SJSA1 (cell line): ENCODE measurements at regions not wholly inside any gene's neighbourhood (a gene's known extent, or its start where the extent isn't known, plus 50 kb on each side); places are given as distances from the start of the nearest gene placed in this dataset.
"Not testable (repeated sequence)": the region's sequence is repeated elsewhere in the genome, so short reads cannot be mapped to it uniquely, and the experiment has no call there.

ENCODE experiments used
- DNase-seq, 2 experiments: peaks; one replicate each; pipeline ENCODE4 v3.0.0-alpha.2; 2015 to 2020; ENCODE audit warnings: low spot score in 2 of 2, low read depth in 1 of 2
- H3K27ac ChIP-seq: fragments of 250-450 bp; sonication (Bioruptor Pico); 2 replicates; pipeline ENCODE4 v1.5.1; 2020; ENCODE audit warnings: mild to moderate bottlenecking, moderate library complexity
- H3K27me3 ChIP-seq: fragments of 250-450 bp; sonication (Bioruptor Pico); replicated peaks from 2 replicates; pipeline ENCODE4 v1.5.1; 2020; ENCODE audit warnings: mild to moderate bottlenecking, moderate library complexity
- H3K36me3 ChIP-seq: fragments of 250-450 bp; sonication (Bioruptor Pico); 2 replicates; pipeline ENCODE4 v1.5.1; 2020; ENCODE audit warnings: mild to moderate bottlenecking
- H3K4me1 ChIP-seq: fragments of 250-450 bp; sonication (Bioruptor Pico); replicated peaks from 2 replicates; pipeline ENCODE4 v1.6.1; 2021; ENCODE audit warnings: mild to moderate bottlenecking
- H3K4me3 ChIP-seq: fragments of 250-450 bp; sonication (Bioruptor Pico); 2 replicates; pipeline ENCODE4 v1.5.1; 2020; ENCODE audit warnings: mild to moderate bottlenecking
- H3K9me3 ChIP-seq: fragments of 250-450 bp; sonication (Bioruptor Pico); replicated peaks from 2 replicates; pipeline ENCODE4 v1.5.1; 2020; ENCODE audit warnings: mild to moderate bottlenecking

DNA sequence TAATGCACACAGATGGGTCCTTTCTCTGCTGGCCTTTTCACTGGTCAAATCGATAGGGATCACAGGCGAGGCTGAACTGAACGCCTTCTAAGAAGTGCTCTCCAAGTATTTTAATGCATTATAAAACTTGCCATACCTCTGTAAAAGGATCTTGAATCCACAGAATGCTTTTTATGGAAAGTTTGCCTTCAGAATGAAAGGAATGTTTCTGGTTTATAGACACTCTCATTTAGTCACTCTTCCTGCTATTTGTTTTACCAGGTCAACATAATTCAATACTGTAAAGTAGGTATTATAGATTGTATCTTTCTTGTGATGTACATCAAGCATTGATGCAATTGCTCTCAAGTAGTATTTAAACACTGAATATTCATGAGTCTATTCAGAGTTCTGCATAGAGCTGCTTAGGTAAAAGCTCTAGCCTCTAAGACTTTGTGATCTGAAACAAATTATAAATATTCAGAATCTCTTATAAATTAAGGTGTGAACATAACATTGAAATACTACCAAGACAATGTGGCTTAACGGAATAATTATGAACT is 308.4 kb downstream of the ISL1 start:
- H3K27me3 ChIP-seq: no peaks in the 10 kb centered on the region
- no peaks in the 10 kb centered on the region for H3K36me3 ChIP-seq
- no peak for DNase-seq
- H3K9me3 ChIP-seq: no peaks in the 10 kb centered on the region
- H3K4me3 ChIP-seq: no peak overlapping the region
- no peak overlapping the region for H3K27ac ChIP-seq
- H3K4me1 ChIP-seq: no peaks in the 10 kb centered on the region

DNA sequence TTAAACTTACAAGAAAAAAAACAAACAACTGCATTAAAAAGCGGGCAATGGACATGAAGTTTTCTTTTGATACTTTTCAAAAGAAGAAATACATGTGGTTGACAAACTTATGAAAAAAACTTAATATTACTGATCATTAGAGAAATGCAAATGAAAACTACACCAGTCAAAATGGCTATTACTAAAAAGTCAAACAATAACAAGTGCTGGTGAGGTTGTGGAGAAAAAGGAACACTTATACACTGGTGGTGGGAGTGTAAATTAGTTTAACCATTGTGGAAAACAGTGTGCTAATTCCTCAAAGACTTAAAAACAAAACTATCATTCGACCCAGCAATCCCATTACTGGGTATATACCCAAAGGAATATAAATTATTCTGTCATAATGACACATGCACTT is 311.6 kb downstream of the ISL1 start:
- Histone ChIP-seq H3K27me3 (no peaks in the 10 kb centered on the region), H3K9me3 (no peaks in the 10 kb centered on the region), H3K36me3 (no peaks in the 10 kb centered on the region), H3K27ac (no peak overlapping the region), H3K4me3 (no peak overlapping the region), H3K4me1 (no peaks in the 10 kb centered on the region)
- no peak for DNase-seq

DNA sequence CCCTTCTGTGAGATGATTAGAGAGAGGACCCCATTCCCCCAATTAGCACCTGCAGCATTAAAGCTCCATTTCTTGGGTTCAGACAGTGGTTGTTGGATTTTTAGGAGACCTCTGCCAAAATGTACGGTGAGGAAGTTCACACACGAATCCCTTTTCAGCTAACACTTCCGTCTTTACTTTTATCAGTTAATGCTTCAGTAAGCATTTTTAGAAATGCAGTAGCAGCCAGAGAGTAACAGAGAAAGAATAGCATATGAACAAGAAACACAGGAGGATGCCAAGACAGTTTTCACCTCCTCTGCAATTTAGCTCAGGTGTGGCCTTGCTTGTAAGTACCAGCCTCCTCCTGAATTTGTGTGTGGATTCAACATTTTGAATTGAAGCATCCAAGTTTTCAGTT is 312.9 kb downstream of the ISL1 start:
- H3K27ac ChIP-seq: no peak overlapping the region
- no peak for DNase-seq
- H3K4me3 ChIP-seq: no peak overlapping the region
- H3K27me3 ChIP-seq: no peaks in the 10 kb centered on the region
- no peaks in the 10 kb centered on the region for H3K4me1 ChIP-seq
- no peaks in the 10 kb centered on the region for H3K9me3 ChIP-seq
- H3K36me3 ChIP-seq: no peaks in the 10 kb centered on the region

DNA sequence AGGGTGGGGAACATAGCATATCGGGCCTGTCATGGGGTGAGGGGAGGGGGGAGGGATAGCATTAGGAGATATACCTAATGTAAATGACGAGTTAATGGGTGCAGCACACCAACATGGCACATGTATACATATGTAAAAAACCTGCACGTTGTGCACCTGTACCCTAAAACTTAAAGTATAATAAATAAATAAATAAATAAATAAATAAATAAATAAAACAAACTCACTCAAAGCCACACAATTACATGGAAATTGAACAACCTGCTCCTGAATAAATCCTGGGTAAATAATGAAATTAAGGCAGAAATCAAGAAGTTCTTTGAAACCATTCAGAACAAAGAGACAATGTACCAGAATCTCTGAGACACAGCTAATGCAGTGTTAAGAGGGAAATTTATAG is 318.8 kb downstream of the ISL1 start:
- not testable (repeated sequence) for H3K4me1 ChIP-seq, H3K9me3 ChIP-seq, H3K27ac ChIP-seq, H3K4me3 ChIP-seq, DNase-seq, H3K27me3 ChIP-seq, H3K36me3 ChIP-seq

DNA sequence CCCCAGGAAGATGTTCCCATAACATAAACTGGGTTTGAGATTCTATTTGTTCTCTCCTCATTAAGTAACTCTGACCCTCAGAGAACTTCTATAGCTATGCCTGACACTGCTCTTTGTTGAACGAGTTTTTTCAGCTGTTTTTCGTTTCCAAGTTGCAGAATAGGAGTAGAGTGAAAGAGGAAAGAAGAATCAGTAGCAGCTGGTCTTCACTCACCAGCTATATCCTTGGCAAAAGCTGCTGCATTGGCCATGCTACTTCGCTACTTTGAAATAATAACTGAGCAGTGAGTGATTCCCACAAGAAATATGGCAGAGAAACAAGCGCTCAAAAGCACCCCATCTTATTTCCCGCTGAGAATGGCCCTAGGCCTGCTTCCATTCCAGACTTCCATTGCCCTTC is 329.0 kb downstream of the ISL1 start:
- H3K9me3 ChIP-seq: no peaks in the 10 kb centered on the region
- no peaks in the 10 kb centered on the region for H3K4me1 ChIP-seq
- H3K27ac ChIP-seq: no peak overlapping the region
- H3K36me3 ChIP-seq: no peaks in the 10 kb centered on the region
- H3K27me3 ChIP-seq: no peaks in the 10 kb centered on the region
- DNase-seq: no peak
- H3K4me3 ChIP-seq: no peak overlapping the region

DNA sequence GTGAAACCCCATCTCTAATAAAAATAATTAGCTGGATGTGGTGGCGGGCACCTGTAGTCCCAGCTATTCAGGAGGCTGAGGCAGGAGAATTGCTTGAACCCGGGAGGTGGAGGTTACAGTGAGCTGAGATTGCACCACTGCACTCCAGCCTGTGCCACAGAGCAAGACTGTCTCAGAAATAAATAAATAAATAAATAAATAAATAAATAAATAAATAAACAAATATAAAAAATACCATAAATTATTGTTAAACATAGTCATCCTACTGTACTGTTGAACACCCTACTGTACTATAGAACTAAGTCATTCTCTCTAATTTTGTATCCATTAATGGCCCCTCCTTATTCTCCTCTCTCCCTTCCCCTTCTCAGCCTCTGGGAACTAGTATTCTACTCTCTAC is 332.2 kb downstream of the ISL1 start:
- not testable (repeated sequence) for DNase-seq, H3K27ac ChIP-seq, H3K36me3 ChIP-seq, H3K9me3 ChIP-seq, H3K27me3 ChIP-seq, H3K4me3 ChIP-seq, H3K4me1 ChIP-seq

DNA sequence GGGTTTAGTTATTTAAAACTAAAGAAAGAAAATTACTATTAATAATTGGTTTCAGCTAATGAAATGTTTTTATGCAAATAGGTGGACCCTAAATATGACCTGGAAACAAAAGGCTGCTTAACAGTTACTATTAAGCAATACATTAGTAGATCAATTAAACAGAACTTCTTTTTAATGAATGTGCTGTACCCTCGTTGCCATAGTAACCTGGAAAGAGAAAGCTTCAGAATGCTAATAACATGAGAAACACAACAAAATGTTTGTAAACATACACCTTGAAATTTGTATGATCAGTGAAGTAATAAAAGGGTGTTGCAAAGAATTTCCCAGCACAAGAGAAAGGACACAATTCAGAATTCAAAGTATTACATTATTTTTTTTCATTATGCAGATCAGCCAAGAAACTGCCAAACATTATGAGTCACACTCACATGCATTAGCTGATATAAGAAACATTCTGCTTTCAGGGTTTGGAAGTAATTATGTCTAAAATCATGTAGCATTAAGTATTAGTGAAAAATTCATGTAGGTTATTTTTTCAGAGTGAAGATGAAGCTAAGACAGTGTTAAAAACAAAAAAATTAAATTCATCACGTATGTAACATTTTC is 348.3 kb downstream of the ISL1 start:
- no peak overlapping the region for H3K27ac ChIP-seq

DNA sequence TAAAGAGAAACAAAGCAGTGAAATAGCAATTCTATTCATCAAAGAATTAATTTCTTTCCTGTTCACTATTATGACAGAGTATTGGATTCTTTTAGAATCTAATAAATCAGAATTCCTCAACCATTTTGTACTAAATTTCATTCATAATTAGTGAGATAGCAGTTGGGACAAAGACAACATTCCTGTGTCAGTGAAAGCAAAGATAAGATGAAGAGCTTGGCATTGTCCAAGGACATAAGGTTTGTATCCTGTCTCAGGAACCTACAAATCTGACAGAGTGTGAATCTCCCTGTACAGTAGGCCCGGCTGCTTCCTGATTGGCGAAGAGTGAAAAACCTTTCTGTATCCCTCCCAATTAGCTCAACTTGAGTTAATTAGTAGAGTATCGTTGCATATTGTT is 349.1 kb downstream of the ISL1 start:
- DNase-seq: no peak
- Histone ChIP-seq H3K4me3 (no peak overlapping the region), H3K27ac (no peak overlapping the region), H3K9me3 (no peaks in the 10 kb centered on the region), H3K27me3 (no peaks in the 10 kb centered on the region), H3K4me1 (no peaks in the 10 kb centered on the region), H3K36me3 (no peaks in the 10 kb centered on the region)

More for the DNA sequence above, 348.3 kb downstream of the ISL1 start:
- no peak overlapping the region for H3K4me3 ChIP-seq
- no peak for DNase-seq
- H3K4me1 ChIP-seq: no peaks in the 10 kb centered on the region
- no peaks in the 10 kb centered on the region for H3K9me3 ChIP-seq
- no peaks in the 10 kb centered on the region for H3K27me3 ChIP-seq
- H3K36me3 ChIP-seq: no peaks in the 10 kb centered on the region

DNA sequence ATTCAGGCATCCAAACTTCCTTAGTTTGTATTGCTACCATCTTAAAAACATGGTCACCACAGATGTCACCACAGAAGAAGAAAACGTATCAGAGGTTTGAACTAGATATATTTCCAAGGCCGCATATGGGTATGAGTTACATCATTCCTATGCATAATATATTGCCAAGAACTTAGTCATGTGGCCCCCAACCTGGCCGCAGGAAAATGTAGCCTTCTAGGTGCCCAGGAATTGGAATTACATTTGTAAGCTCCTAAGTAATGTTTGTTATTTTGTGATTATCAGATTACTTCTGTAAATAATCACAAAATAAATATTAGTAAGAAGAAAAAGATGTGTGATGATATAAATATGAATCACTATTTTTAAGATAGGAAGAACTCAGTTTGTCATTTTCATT is 351.4 kb downstream of the ISL1 start:
- no peaks in the 10 kb centered on the region for H3K4me1 ChIP-seq
- no peaks in the 10 kb centered on the region for H3K36me3 ChIP-seq
- no peak for DNase-seq
- H3K4me3 ChIP-seq: no peak overlapping the region
- no peaks in the 10 kb centered on the region for H3K27me3 ChIP-seq
- H3K9me3 ChIP-seq: no peaks in the 10 kb centered on the region
- no peak overlapping the region for H3K27ac ChIP-seq

DNA sequence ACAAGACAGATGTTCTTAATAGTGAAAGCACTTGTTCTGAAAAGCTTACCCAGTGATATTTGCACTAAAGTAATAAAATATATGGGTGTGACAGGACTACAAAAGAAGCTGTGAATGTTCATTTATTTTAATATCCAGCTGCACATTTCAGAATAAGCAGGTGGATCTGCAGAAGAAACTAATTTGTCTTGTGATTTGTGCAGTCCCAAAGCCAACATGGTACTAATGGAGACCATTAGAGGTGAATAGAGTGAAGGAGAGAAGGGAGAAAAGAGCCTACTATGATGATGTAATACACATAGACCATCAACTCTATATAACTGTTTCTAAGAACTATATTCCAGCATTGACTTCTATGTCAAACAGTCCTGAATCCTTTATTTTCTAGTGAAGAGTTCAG is 362.8 kb downstream of the ISL1 start:
- Histone ChIP-seq H3K4me3 (no peak overlapping the region), H3K4me1 (no peaks in the 10 kb centered on the region), H3K27ac (no peak overlapping the region), H3K27me3 (no peaks in the 10 kb centered on the region), H3K9me3 (no peaks in the 10 kb centered on the region), H3K36me3 (no peaks in the 10 kb centered on the region)
- no peak for DNase-seq

DNA sequence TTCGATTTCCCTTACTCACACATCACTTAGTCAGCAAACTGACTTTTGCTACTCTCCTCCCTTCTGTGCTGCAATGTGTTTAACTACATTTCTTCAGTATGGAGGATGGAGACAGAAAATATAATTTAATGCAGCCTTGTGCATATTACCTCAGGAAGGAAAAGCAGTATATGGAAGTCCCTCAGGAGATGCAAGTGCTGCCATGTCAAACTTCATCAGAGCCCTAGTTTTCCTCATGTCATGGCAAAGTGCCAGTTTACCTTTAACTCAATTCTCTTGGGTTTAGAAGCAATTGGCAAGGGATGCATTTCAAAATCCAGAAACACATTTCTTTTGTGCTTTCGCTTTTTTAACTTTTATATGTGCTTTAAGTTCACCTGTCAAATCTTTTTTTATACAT is 365.4 kb downstream of the ISL1 start:
- Histone ChIP-seq H3K9me3 (no peaks in the 10 kb centered on the region), H3K4me1 (no peaks in the 10 kb centered on the region), H3K27me3 (no peaks in the 10 kb centered on the region), H3K36me3 (no peaks in the 10 kb centered on the region), H3K4me3 (no peak overlapping the region), H3K27ac (no peak overlapping the region)
- DNase-seq: no peak
